PC-3 (cell line): ENCODE measurements at regions not wholly inside any gene's neighbourhood (a gene's known extent, or its start where the extent isn't known, plus 50 kb on each side); places are given as distances from the start of the nearest gene placed in this dataset.

Experiments used
- ATAC-seq: fragments of 200-7000 bp; cut with Tn5 transposase; 2 replicates; pipeline ENCODE4 v1.9.1; 2020; ENCODE audit warnings: mild to moderate bottlenecking, moderate library complexity
- BruUV-seq: library from RNA; stranded (reverse); fragments of 400-500 nt; replicated peaks from 2 replicates; lab custom pipeline; 2021; lab: Mats Ljungman, UMichigan
- CTCF ChIA-PET: fragments of 300-600 bp; sonication (Branson Sonifier 250); formaldehyde crosslinking; loops from one replicate; lab custom pipeline; 2022; ENCODE audit warnings: antibody characterized with exemption; lab: Charles Lee
- POLR2A ChIA-PET: fragments of 300-600 bp; sonication (Branson Sonifier 250); formaldehyde crosslinking; loops from one replicate; lab custom pipeline; 2022; ENCODE audit warnings: antibody characterized with exemption; ENCODE audit not compliant: unreplicated experiment; lab: Charles Lee
- DNase-seq: peaks from one replicate; pipeline ENCODE4 v3.0.0-alpha.2; 2015
- H2AFZ ChIP-seq: fragments of 300-600 bp; sonication (generic); 2 replicates; pipeline ENCODE4 v1.6.0; 2016; ENCODE audit warnings: antibody characterized with exemption, low read length
- H3F3A ChIP-seq: fragments of 300-600 bp; sonication (generic); one replicate; pipeline ENCODE4 v1.6.0; 2017; ENCODE audit warnings: antibody characterized with exemption, low read length, control low read depth, mild to moderate bottlenecking; ENCODE audit not compliant: unreplicated experiment
- H3K27ac ChIP-seq: fragments of 300-600 bp; sonication (generic); 2 replicates; pipeline ENCODE4 v1.5.1; 2016; ENCODE audit warnings: mild to moderate bottlenecking, low read length
- H3K27me3 ChIP-seq: fragments of 300-600 bp; sonication (generic); 2 replicates; pipeline ENCODE4 v1.6.1; 2016; ENCODE audit warnings: low read length, mixed read lengths
- H3K36me3 ChIP-seq: fragments of 300-600 bp; sonication (generic); 2 replicates; pipeline ENCODE4 v1.6.1; 2016; ENCODE audit warnings: low read depth, mixed run types, low read length, mixed read lengths
- H3K4me1 ChIP-seq: fragments of 300-600 bp; sonication (generic); 2 replicates; pipeline ENCODE4 v1.5.1; 2016; ENCODE audit warnings: low read length; ENCODE audit not compliant: insufficient read depth
- H3K4me2 ChIP-seq: fragments of 300-600 bp; sonication (generic); 2 replicates; pipeline ENCODE4 v1.6.0; 2016; ENCODE audit warnings: low read length
- H3K4me3 ChIP-seq: fragments of 300-600 bp; sonication (generic); 2 replicates; pipeline ENCODE4 v1.5.1; 2016; ENCODE audit warnings: mild to moderate bottlenecking, low read length, mixed read lengths
- H3K79me2 ChIP-seq: fragments of 300-600 bp; sonication (generic); 2 replicates; pipeline ENCODE4 v1.6.1; 2017; ENCODE audit warnings: low read length, mixed read lengths
- H3K9ac ChIP-seq: fragments of 300-600 bp; sonication (generic); 2 replicates; pipeline ENCODE4 v1.6.0; 2016; ENCODE audit warnings: mild to moderate bottlenecking, low read length
- H3K9me2 ChIP-seq: fragments of 300-600 bp; sonication (generic); replicated peaks from 2 replicates; pipeline ENCODE4 v1.6.1; 2016; ENCODE audit warnings: mixed run types, low read length, mixed read lengths
- H3K9me3 ChIP-seq: fragments of 300-600 bp; sonication (generic); 2 replicates; pipeline ENCODE4 v1.6.1; 2016; ENCODE audit warnings: low read length, mixed read lengths
- H4K20me1 ChIP-seq: fragments of 300-600 bp; sonication (generic); 2 replicates; pipeline ENCODE4 v1.6.1; 2016; ENCODE audit warnings: low read length, mixed read lengths
- EZH2 ChIP-seq: fragments of 300-600 bp; sonication (generic); IDR thresholded peaks from one replicate; pipeline ENCODE4 v1.6.1; 2017; ENCODE audit warnings: antibody characterized with exemption, mild to moderate bottlenecking, low read length; ENCODE audit not compliant: unreplicated experiment
- EZH2phosphoT487 ChIP-seq: fragments of 300-600 bp; sonication (generic); IDR thresholded peaks from 2 replicates; pipeline ENCODE4 v1.6.1; 2018; ENCODE audit warnings: mild to moderate bottlenecking, antibody characterized with exemption, low read length, borderline replicate concordance
- intact Hi-C: fragments of 100-400 bp; cut with micrococcal nuclease; formaldehyde crosslinking; loops from 2 replicates; pipeline ENCODE4 v1.9.0; 2023
- TF ChIP-seq, protein P1 (sequence below): fragments of 300-600 bp; sonication (generic); conservative IDR thresholded peaks from 2 replicates; pipeline ENCODE4 v1.5.1; 2017; ENCODE audit warnings: antibody characterized with exemption, low read depth, mild to moderate bottlenecking, low read length

GRCh38 chr7:70997261-70997660 lies 134.7 kb upstream of the GALNT17 start:
- intact Hi-C loops: no loop called here
- H2AFZ ChIP-seq: no peak overlapping the region
- H3K9me2 ChIP-seq: no peaks in the 10 kb centered on the region
- H3K4me3 ChIP-seq: no peak overlapping the region
- H3K79me2 ChIP-seq: no peaks in the 10 kb centered on the region
- H3K36me3 ChIP-seq: no peaks in the 10 kb centered on the region
- no peak overlapping the region for H3K9ac ChIP-seq
- POLR2A ChIA-PET: no interaction called here
- ATAC-seq (no peak), DNase-seq (no peak)
- no peak overlapping the region for H3K27ac ChIP-seq
- no peaks in the 10 kb centered on the region for H4K20me1 ChIP-seq
- no peaks in the 10 kb centered on the region for H3F3A ChIP-seq
- BruUV-seq: no TSS peak
- H3K4me1 ChIP-seq: no peaks in the 10 kb centered on the region
- H3K9me3 ChIP-seq: no peaks in the 10 kb centered on the region
- H3K4me2 ChIP-seq: no peak overlapping the region
- TF ChIP-seq EZH2 (no peak), EZH2phosphoT487 (no peak)
- TF ChIP-seq, protein P1, sequence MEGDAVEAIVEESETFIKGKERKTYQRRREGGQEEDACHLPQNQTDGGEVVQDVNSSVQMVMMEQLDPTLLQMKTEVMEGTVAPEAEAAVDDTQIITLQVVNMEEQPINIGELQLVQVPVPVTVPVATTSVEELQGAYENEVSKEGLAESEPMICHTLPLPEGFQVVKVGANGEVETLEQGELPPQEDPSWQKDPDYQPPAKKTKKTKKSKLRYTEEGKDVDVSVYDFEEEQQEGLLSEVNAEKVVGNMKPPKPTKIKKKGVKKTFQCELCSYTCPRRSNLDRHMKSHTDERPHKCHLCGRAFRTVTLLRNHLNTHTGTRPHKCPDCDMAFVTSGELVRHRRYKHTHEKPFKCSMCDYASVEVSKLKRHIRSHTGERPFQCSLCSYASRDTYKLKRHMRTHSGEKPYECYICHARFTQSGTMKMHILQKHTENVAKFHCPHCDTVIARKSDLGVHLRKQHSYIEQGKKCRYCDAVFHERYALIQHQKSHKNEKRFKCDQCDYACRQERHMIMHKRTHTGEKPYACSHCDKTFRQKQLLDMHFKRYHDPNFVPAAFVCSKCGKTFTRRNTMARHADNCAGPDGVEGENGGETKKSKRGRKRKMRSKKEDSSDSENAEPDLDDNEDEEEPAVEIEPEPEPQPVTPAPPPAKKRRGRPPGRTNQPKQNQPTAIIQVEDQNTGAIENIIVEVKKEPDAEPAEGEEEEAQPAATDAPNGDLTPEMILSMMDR: no peak
- H3K27me3 ChIP-seq: no peaks in the 10 kb centered on the region
- CTCF ChIA-PET: no interaction called here

- H4K20me1 ChIP-seq: no peaks in the 10 kb centered on the region
- no peaks in the 10 kb centered on the region for H3K9me3 ChIP-seq
- DNase-seq (no peak), ATAC-seq (no peak)
- intact Hi-C loops: no loop called here
- no peak overlapping the region for H3K9ac ChIP-seq
- H3K4me3 ChIP-seq: no peak overlapping the region
- no peaks in the 10 kb centered on the region for H3K9me2 ChIP-seq
- H3K27me3 ChIP-seq: no peaks in the 10 kb centered on the region
- H2AFZ ChIP-seq: no peak overlapping the region
- ChIA-PET POLR2A (no interaction called here), CTCF (no interaction called here)
- TF ChIP-seq EZH2phosphoT487: no peak
- TF ChIP-seq, protein P1: no peak
- no peak for TF ChIP-seq EZH2
- no peak overlapping the region for H3K4me2 ChIP-seq
- H3K27ac ChIP-seq: no peak overlapping the region
- H3K36me3 ChIP-seq: no peaks in the 10 kb centered on the region
- H3K4me1 ChIP-seq: no peaks in the 10 kb centered on the region
- H3F3A ChIP-seq: no peaks in the 10 kb centered on the region
- H3K79me2 ChIP-seq: no peaks in the 10 kb centered on the region
- no TSS peak for BruUV-seq
Measured at GRCh38 chr7:71005109-71005508, 126.8 kb upstream of the GALNT17 start.

DNA sequence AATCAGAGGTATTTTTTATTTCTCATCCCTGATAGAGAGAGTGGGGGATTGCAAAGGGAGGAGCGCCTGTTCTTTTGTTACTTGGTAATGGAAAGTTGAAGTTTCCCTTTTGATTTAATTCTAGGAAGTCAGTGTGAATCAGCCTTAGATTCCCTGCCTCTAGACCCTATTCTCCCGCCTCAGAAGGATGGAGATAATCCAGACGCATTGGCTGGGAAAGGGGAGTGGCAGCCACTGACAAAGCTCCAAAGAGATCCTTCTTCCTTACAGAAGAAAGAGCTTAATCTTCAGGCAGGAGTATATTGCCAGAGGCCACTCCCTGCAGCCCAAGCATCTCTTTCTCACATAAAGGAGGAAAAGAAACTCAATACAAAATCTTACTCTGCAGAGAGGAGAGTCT lies 122.3 kb upstream of the GALNT17 start:
- Histone ChIP-seq H3K79me2 (no peaks in the 10 kb centered on the region), H3K9ac (no peak overlapping the region), H4K20me1 (no peaks in the 10 kb centered on the region), H3K9me2 (no peaks in the 10 kb centered on the region), H3F3A (no peaks in the 10 kb centered on the region), H3K9me3 (no peaks in the 10 kb centered on the region), H3K4me1 (no peaks in the 10 kb centered on the region), H3K27ac (no peak overlapping the region), H2AFZ (no peak overlapping the region), H3K27me3 (no peaks in the 10 kb centered on the region), H3K4me3 (no peak overlapping the region), H3K36me3 (no peaks in the 10 kb centered on the region), H3K4me2 (no peak overlapping the region)
- no TSS peak for BruUV-seq
- ChIA-PET CTCF (no interaction called here), POLR2A (no interaction called here)
- ATAC-seq (no peak), DNase-seq (no peak)
- TF ChIP-seq, protein P1: no peak
- TF ChIP-seq EZH2phosphoT487: no peak
- TF ChIP-seq EZH2: no peak
- intact Hi-C loops: no loop called here
